Spleen (tissue), 7 donors: ENCODE measurements at regions not wholly inside any gene's neighbourhood (a gene's known extent, or its start where the extent isn't known, plus 50 kb on each side); places are given as distances from the start of the nearest gene placed in this dataset.

ENCODE experiments used
- CTCF ChIP-seq, 11 experiments: fragments of 200-600 bp in 7 of 11; fragments of 450-650 bp in 4 of 11; sonication (generic) in 4 of 11; IDR thresholded peaks in 8 of 11; conservative IDR thresholded peaks in 3 of 11; 1 replicate in 7 of 11; 2 replicates in 4 of 11; pipeline versions ENCODE4 v1.4.0 to v1.8.0; 2016 to 2021; ENCODE audit warnings: antibody characterized with exemption in 11 of 11, inconsistent platforms in 4 of 11, mild to moderate bottlenecking in 1 of 11
- POLR2A ChIP-seq, 3 donors: fragments of 450-650 bp; IDR thresholded peaks; one replicate each; pipeline ENCODE4 v1.5.1; 2017; ENCODE audit warnings: antibody characterized with exemption in 3 of 3, mild to moderate bottlenecking in 1 of 3
- donor health status: DM: no; HTN: no; CAD: no; lungs with moderate emphysema.
- donor health status: DM: no; HTN: no; CAD: no.
- donor health status: DM: no; HTN: no; CAD: no.

- TF ChIP-seq CTCF (IDR thresholded peaks at IDR 0.05 in 8 of 11, conservative IDR thresholded peaks at IDR 0.05 in 3 of 11) = no peak
- no peak for TF ChIP-seq POLR2A (IDR thresholded peaks at IDR 0.05)
Observed at GRCh38 chr15:95141486-95141885, 910.1 kb downstream of the MCTP2 start.
